Lung (tissue), 11 donors: ENCODE measurements at regions not wholly inside any gene's neighbourhood (a gene's known extent, or its start where the extent isn't known, plus 50 kb on each side); places are given as distances from the start of the nearest gene placed in this dataset.

Source experiments
- ATAC-seq: fragments of 200-7000 bp; cut with Tn5 transposase; one replicate; pipeline ENCODE4 v1.9.1; 2020; ENCODE audit warnings: moderate number of reproducible peaks; ENCODE audit not compliant: insufficient read depth, low FRiP score
- DNase-seq, 3 donors: peaks; one replicate each; pipeline ENCODE4 v3.0.0-alpha.2; 2013 to 2017
- H3K27ac ChIP-seq, 2 donors: one replicate each; pipeline ENCODE4 v1.5.1; 2013; ENCODE audit warnings: mild to moderate bottlenecking in 2 of 2, moderate library complexity in 2 of 2, control low read depth in 1 of 2, inconsistent platforms in 1 of 2, low read depth in 1 of 2, low read length in 1 of 2
- H3K27me3 ChIP-seq, 3 donors: one replicate each; pipeline ENCODE4 v1.5.1; 2013; ENCODE audit warnings: low read length in 2 of 3; ENCODE audit not compliant: control insufficient read depth in 3 of 3, insufficient read depth in 3 of 3
- H3K36me3 ChIP-seq, 4 donors: one replicate each; pipeline ENCODE4 v1.5.1; 2013; ENCODE audit warnings: low read length in 4 of 4, mild to moderate bottlenecking in 1 of 4, moderate library complexity in 1 of 4; ENCODE audit not compliant: control insufficient read depth in 4 of 4, insufficient read depth in 4 of 4
- H3K4me1 ChIP-seq, 5 donors: one replicate each; pipeline ENCODE4 v1.5.1; 2013; ENCODE audit warnings: low read length in 5 of 5, mild to moderate bottlenecking in 2 of 5, moderate library complexity in 1 of 5; ENCODE audit not compliant: control insufficient read depth in 5 of 5, insufficient read depth in 5 of 5
- H3K4me3 ChIP-seq: one replicate; pipeline ENCODE4 v1.5.1; 2013; ENCODE audit warnings: mild to moderate bottlenecking, control low read depth, moderate library complexity
- H3K9ac ChIP-seq, 2 donors: one replicate each; pipeline ENCODE4 v1.5.1; 2013; ENCODE audit warnings: low read length in 2 of 2, control low read depth in 1 of 2; ENCODE audit not compliant: insufficient read depth in 1 of 2
- H3K9me3 ChIP-seq, 4 donors: one replicate each; pipeline ENCODE4 v1.5.1; 2013; ENCODE audit warnings: low read length in 3 of 4, mild to moderate bottlenecking in 1 of 4, moderate library complexity in 1 of 4; ENCODE audit not compliant: control insufficient read depth in 4 of 4, insufficient read depth in 3 of 4
- WGBS, 2 donors: extraction: QIAGEN DNeasy Blood & Tissue Kit; methylation state at CpG; one replicate each; pipeline ENCODE4 v1.1.7; 2013; 5-methylcytosine and 5-hydroxymethylcytosine counted together
- TF ChIP-seq, protein P1 (sequence below): IDR thresholded peaks from 2 replicates; pipeline ENCODE4 v1.5.1; 2012; ENCODE audit warnings: mild to moderate bottlenecking; ENCODE audit errors: control extremely low read depth, extremely low read depth
- donor health status: control.
- donor health status: control.
- donor health status: Bipolar disorder and iron deficiency.
- donor health status: healthy.
- donor health status: DM: yes; HTN: yes; CAD: no.

GRCh38 chr4:35164063-35164462, 1080.3 kb downstream of the ARAP2 start:
- TF ChIP-seq, protein P1, sequence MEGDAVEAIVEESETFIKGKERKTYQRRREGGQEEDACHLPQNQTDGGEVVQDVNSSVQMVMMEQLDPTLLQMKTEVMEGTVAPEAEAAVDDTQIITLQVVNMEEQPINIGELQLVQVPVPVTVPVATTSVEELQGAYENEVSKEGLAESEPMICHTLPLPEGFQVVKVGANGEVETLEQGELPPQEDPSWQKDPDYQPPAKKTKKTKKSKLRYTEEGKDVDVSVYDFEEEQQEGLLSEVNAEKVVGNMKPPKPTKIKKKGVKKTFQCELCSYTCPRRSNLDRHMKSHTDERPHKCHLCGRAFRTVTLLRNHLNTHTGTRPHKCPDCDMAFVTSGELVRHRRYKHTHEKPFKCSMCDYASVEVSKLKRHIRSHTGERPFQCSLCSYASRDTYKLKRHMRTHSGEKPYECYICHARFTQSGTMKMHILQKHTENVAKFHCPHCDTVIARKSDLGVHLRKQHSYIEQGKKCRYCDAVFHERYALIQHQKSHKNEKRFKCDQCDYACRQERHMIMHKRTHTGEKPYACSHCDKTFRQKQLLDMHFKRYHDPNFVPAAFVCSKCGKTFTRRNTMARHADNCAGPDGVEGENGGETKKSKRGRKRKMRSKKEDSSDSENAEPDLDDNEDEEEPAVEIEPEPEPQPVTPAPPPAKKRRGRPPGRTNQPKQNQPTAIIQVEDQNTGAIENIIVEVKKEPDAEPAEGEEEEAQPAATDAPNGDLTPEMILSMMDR = no peak
- Histone ChIP-seq H3K4me3 (no peak overlapping the region), H3K9me3 (no peaks in the 10 kb centered on the region), H3K9ac (no peak overlapping the region), H3K27me3 (no peaks in the 10 kb centered on the region), H3K36me3 (no peaks in the 10 kb centered on the region), H3K27ac (no peak overlapping the region), H3K4me1 (no peaks in the 10 kb centered on the region)
- no peak for ATAC-seq
- 83 to 90% methylated on average over 1 of the region's 1 CpG for WGBS, 2 donors
- DNase-seq = no peak

DNA sequence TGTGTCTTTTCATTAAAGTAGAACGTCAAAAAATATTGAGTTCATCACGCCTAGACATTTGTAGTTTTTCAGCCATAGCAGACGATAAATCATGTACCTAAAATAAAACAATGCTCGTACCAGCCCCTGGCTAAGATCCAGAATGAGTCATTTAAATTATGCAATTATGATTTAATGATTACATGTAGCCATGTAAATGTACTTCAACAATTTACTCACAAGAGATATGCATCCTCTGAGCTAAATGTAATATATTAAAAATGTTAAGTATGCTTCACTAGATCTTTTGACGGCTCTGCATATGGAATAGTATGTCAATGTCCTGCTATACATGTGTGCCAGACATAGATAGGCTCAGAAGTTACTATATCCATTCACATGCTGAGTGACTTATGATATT, 1077.8 kb downstream of the ARAP2 start:
- H3K9me3 ChIP-seq = no peaks in the 10 kb centered on the region
- H3K9ac ChIP-seq = no peak overlapping the region
- H3K36me3 ChIP-seq = no peaks in the 10 kb centered on the region
- TF ChIP-seq, protein P1 = no peak
- H3K27me3 ChIP-seq = no peaks in the 10 kb centered on the region
- DNase-seq = no peak
- H3K4me3 ChIP-seq = no peak overlapping the region
- 59 to 64% methylated on average over 5 of the region's 5 CpGs for WGBS, 2 donors
- no peak overlapping the region for H3K27ac ChIP-seq
- no peaks in the 10 kb centered on the region for H3K4me1 ChIP-seq
- no peak for ATAC-seq

GRCh38 chr4:35167385-35167784, 1076.9 kb downstream of the ARAP2 start:
- WGBS, 2 donors = 42 to 47% methylated on average over 2 of the region's 2 CpGs
- TF ChIP-seq, protein P1 = no peak
- H3K4me3 ChIP-seq = no peak overlapping the region
- no peak for ATAC-seq
- no peak overlapping the region for H3K9ac ChIP-seq
- H3K27ac ChIP-seq = no peak overlapping the region
- no peaks in the 10 kb centered on the region for H3K9me3 ChIP-seq
- no peaks in the 10 kb centered on the region for H3K36me3 ChIP-seq
- H3K27me3 ChIP-seq = no peaks in the 10 kb centered on the region
- no peak for DNase-seq
- no peaks in the 10 kb centered on the region for H3K4me1 ChIP-seq

DNA sequence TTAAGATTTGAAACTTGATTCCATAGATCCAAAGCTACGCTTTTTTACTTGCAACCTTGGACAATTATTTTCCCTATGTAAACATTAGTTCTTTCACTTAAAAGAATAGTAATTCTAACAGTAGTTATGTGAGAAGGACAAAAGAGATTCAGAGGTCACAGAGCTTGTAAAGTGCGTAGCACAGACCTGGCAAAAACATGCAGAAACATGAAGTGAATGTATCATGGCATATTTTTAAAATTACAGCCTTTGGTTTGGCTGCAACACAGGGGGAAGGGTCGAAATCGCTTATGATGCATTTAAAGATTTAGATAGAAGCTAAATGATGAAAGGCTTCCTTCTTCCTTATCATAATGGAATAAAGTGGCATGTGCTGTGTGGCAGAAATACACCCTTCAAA, 1068.8 kb downstream of the ARAP2 start:
- ATAC-seq = no peak
- TF ChIP-seq, protein P1 = no peak
- DNase-seq = no peak
- H3K27ac ChIP-seq = no peak overlapping the region
- no peaks in the 10 kb centered on the region for H3K36me3 ChIP-seq
- H3K9ac ChIP-seq = no peak overlapping the region
- H3K9me3 ChIP-seq = no peaks in the 10 kb centered on the region
- H3K4me3 ChIP-seq = no peak overlapping the region
- H3K4me1 ChIP-seq = no peaks in the 10 kb centered on the region
- WGBS, 2 donors = 58 to 67% methylated on average over 4 of the region's 4 CpGs
- H3K27me3 ChIP-seq = no peaks in the 10 kb centered on the region
